ENCODE measurements at regions not wholly inside any gene's neighbourhood (a gene's known extent, or its start where the extent isn't known, plus 50 kb on each side); places are given as distances from the start of the nearest gene placed in this dataset.
"Not testable (repeated sequence)": the region's sequence is repeated elsewhere in the genome, so short reads cannot be mapped to it uniquely, and the experiment has no call there.

GRCh38 chr16:76857402-76857801 lies 333.6 kb upstream of the MON1B start:
- no CpG with 5 or more reads among the region's 1 CpG for WGBS (ENCODE audit: insufficient coverage, low lambda C conversion rate)
- no peaks in the 10 kb centered on the region for H3K4me1 ChIP-seq (ENCODE audit: control insufficient read depth, insufficient read depth, low read length)
- no peak overlapping the region for H3K4me3 ChIP-seq (ENCODE audit: low read length)
- H3K27ac ChIP-seq (ENCODE audit: low read length) = no peak overlapping the region
- H3K27me3 ChIP-seq (ENCODE audit: control insufficient read depth, insufficient read depth, low read length) = no peaks in the 10 kb centered on the region
- DNase-seq = no peak
- H3K36me3 ChIP-seq (ENCODE audit: control insufficient read depth, insufficient read depth, low read length) = no peaks in the 10 kb centered on the region
- no peaks in the 10 kb centered on the region for H3K9me3 ChIP-seq (ENCODE audit: control insufficient read depth, low read depth, low read length)

- no peak for DNase-seq
- H3K36me3 ChIP-seq (ENCODE audit: control insufficient read depth, insufficient read depth, low read length) = no peaks in the 10 kb centered on the region
- no peaks in the 10 kb centered on the region for H3K4me1 ChIP-seq (ENCODE audit: control insufficient read depth, insufficient read depth, low read length)
Observed at GRCh38 chr16:76862901-76863300, 328.1 kb upstream of the MON1B start.

GRCh38 chr16:76866994-76867393 lies 324.0 kb upstream of the MON1B start:
- no peaks in the 10 kb centered on the region for H3K9me3 ChIP-seq (ENCODE audit: control insufficient read depth, low read depth, low read length)
- no peak overlapping the region for H3K4me3 ChIP-seq (ENCODE audit: low read length)
- H3K27ac ChIP-seq (ENCODE audit: low read length) = no peak overlapping the region
- no CpG with 5 or more reads among the region's 1 CpG for WGBS (ENCODE audit: insufficient coverage, low lambda C conversion rate)
- H3K36me3 ChIP-seq (ENCODE audit: control insufficient read depth, insufficient read depth, low read length) = no peaks in the 10 kb centered on the region
- no peaks in the 10 kb centered on the region for H3K27me3 ChIP-seq (ENCODE audit: control insufficient read depth, insufficient read depth, low read length)
- no peak for DNase-seq
- H3K4me1 ChIP-seq (ENCODE audit: control insufficient read depth, insufficient read depth, low read length) = no peaks in the 10 kb centered on the region

More at GRCh38 chr16:76862901-76863300, 328.1 kb upstream of the MON1B start:
- Histone ChIP-seq H3K27ac (ENCODE audit: low read length) (no peak overlapping the region), H3K27me3 (ENCODE audit: control insufficient read depth, insufficient read depth, low read length) (no peaks in the 10 kb centered on the region), H3K9me3 (ENCODE audit: control insufficient read depth, low read depth, low read length) (no peaks in the 10 kb centered on the region), H3K4me3 (ENCODE audit: low read length) (no peak overlapping the region)

GRCh38 chr16:76875898-76876297 lies 315.1 kb upstream of the MON1B start:
- 14% methylated on average over 1 of the region's 1 CpG for WGBS (ENCODE audit: insufficient coverage, low lambda C conversion rate)
- H3K27me3 ChIP-seq (ENCODE audit: control insufficient read depth, insufficient read depth, low read length) = no peaks in the 10 kb centered on the region
- H3K4me3 ChIP-seq (ENCODE audit: low read length) = no peak overlapping the region
- no peak overlapping the region for H3K27ac ChIP-seq (ENCODE audit: low read length)
- DNase-seq = no peak
- no peaks in the 10 kb centered on the region for H3K9me3 ChIP-seq (ENCODE audit: control insufficient read depth, low read depth, low read length)
- H3K4me1 ChIP-seq (ENCODE audit: control insufficient read depth, insufficient read depth, low read length) = no peaks in the 10 kb centered on the region
- H3K36me3 ChIP-seq (ENCODE audit: control insufficient read depth, insufficient read depth, low read length) = no peaks in the 10 kb centered on the region

- H3K9me3 ChIP-seq (ENCODE audit: control insufficient read depth, low read depth, low read length) = no peaks in the 10 kb centered on the region
- no peak for DNase-seq
- H3K27ac ChIP-seq (ENCODE audit: low read length) = no peak overlapping the region
- H3K4me1 ChIP-seq (ENCODE audit: control insufficient read depth, insufficient read depth, low read length) = no peaks in the 10 kb centered on the region
- H3K36me3 ChIP-seq (ENCODE audit: control insufficient read depth, insufficient read depth, low read length) = no peaks in the 10 kb centered on the region
- H3K4me3 ChIP-seq (ENCODE audit: low read length) = no peak overlapping the region
- 76% methylated on average over 3 of the region's 4 CpGs for WGBS (ENCODE audit: insufficient coverage, low lambda C conversion rate)
- H3K27me3 ChIP-seq (ENCODE audit: control insufficient read depth, insufficient read depth, low read length) = no peaks in the 10 kb centered on the region
Observed at GRCh38 chr16:76879420-76879819, 311.6 kb upstream of the MON1B start.

- 80% methylated on average over 5 of the region's 5 CpGs for WGBS (ENCODE audit: insufficient coverage, low lambda C conversion rate)
- not testable (repeated sequence) for H3K4me1 ChIP-seq (ENCODE audit: control insufficient read depth, insufficient read depth, low read length); H3K27me3 ChIP-seq (ENCODE audit: control insufficient read depth, insufficient read depth, low read length); H3K4me3 ChIP-seq (ENCODE audit: low read length); H3K36me3 ChIP-seq (ENCODE audit: control insufficient read depth, insufficient read depth, low read length); DNase-seq; H3K9me3 ChIP-seq (ENCODE audit: control insufficient read depth, low read depth, low read length); H3K27ac ChIP-seq (ENCODE audit: low read length)
Observed at GRCh38 chr16:76880523-76880922, 310.5 kb upstream of the MON1B start.

- H3K27ac ChIP-seq (ENCODE audit: low read length) = no peak overlapping the region
- DNase-seq = no peak
- no peaks in the 10 kb centered on the region for H3K27me3 ChIP-seq (ENCODE audit: control insufficient read depth, insufficient read depth, low read length)
- no peaks in the 10 kb centered on the region for H3K9me3 ChIP-seq (ENCODE audit: control insufficient read depth, low read depth, low read length)
- WGBS (ENCODE audit: insufficient coverage, low lambda C conversion rate) = 14% methylated on average over 1 of the region's 2 CpGs
- no peaks in the 10 kb centered on the region for H3K36me3 ChIP-seq (ENCODE audit: control insufficient read depth, insufficient read depth, low read length)
- no peaks in the 10 kb centered on the region for H3K4me1 ChIP-seq (ENCODE audit: control insufficient read depth, insufficient read depth, low read length)
- no peak overlapping the region for H3K4me3 ChIP-seq (ENCODE audit: low read length)
Observed at GRCh38 chr16:76882105-76882504, 308.9 kb upstream of the MON1B start.

GRCh38 chr16:76883076-76883475 lies 307.9 kb upstream of the MON1B start:
- 100% methylated on average over 1 of the region's 3 CpGs for WGBS (ENCODE audit: insufficient coverage, low lambda C conversion rate)
- Histone ChIP-seq H3K4me3 (ENCODE audit: low read length) (no peak overlapping the region), H3K36me3 (ENCODE audit: control insufficient read depth, insufficient read depth, low read length) (no peaks in the 10 kb centered on the region), H3K27ac (ENCODE audit: low read length) (no peak overlapping the region), H3K27me3 (ENCODE audit: control insufficient read depth, insufficient read depth, low read length) (no peaks in the 10 kb centered on the region), H3K9me3 (ENCODE audit: control insufficient read depth, low read depth, low read length) (no peaks in the 10 kb centered on the region), H3K4me1 (ENCODE audit: control insufficient read depth, insufficient read depth, low read length) (no peaks in the 10 kb centered on the region)
- DNase-seq = no peak

- Histone ChIP-seq H3K36me3 (ENCODE audit: control insufficient read depth, insufficient read depth, low read length) (no peaks in the 10 kb centered on the region), H3K27me3 (ENCODE audit: control insufficient read depth, insufficient read depth, low read length) (no peaks in the 10 kb centered on the region), H3K4me1 (ENCODE audit: control insufficient read depth, insufficient read depth, low read length) (no peaks in the 10 kb centered on the region), H3K27ac (ENCODE audit: low read length) (no peak overlapping the region), H3K9me3 (ENCODE audit: control insufficient read depth, low read depth, low read length) (no peaks in the 10 kb centered on the region), H3K4me3 (ENCODE audit: low read length) (no peak overlapping the region)
- 69% methylated on average over 5 of the region's 5 CpGs for WGBS (ENCODE audit: insufficient coverage, low lambda C conversion rate)
- no peak for DNase-seq
Observed at GRCh38 chr16:76885776-76886537, 305.0 kb upstream of the MON1B start.

- DNase-seq = no peak
- Histone ChIP-seq H3K4me3 (ENCODE audit: low read length) (no peak overlapping the region), H3K27me3 (ENCODE audit: control insufficient read depth, insufficient read depth, low read length) (no peaks in the 10 kb centered on the region), H3K36me3 (ENCODE audit: control insufficient read depth, insufficient read depth, low read length) (no peaks in the 10 kb centered on the region), H3K9me3 (ENCODE audit: control insufficient read depth, low read depth, low read length) (no peaks in the 10 kb centered on the region), H3K27ac (ENCODE audit: low read length) (no peak overlapping the region), H3K4me1 (ENCODE audit: control insufficient read depth, insufficient read depth, low read length) (no peaks in the 10 kb centered on the region)
- WGBS (ENCODE audit: insufficient coverage, low lambda C conversion rate) = 78% methylated on average over 1 of the region's 1 CpG
Observed at GRCh38 chr16:76897816-76898215, 293.2 kb upstream of the MON1B start.

- no peaks in the 10 kb centered on the region for H3K36me3 ChIP-seq (ENCODE audit: control insufficient read depth, insufficient read depth, low read length)
- no peak overlapping the region for H3K4me3 ChIP-seq (ENCODE audit: low read length)
- H3K27me3 ChIP-seq (ENCODE audit: control insufficient read depth, insufficient read depth, low read length) = no peaks in the 10 kb centered on the region
- H3K27ac ChIP-seq (ENCODE audit: low read length) = no peak overlapping the region
- no peak for DNase-seq
- H3K9me3 ChIP-seq (ENCODE audit: control insufficient read depth, low read depth, low read length) = no peaks in the 10 kb centered on the region
- H3K4me1 ChIP-seq (ENCODE audit: control insufficient read depth, insufficient read depth, low read length) = no peaks in the 10 kb centered on the region
Observed at GRCh38 chr16:76899767-76900166, 291.2 kb upstream of the MON1B start.

All from large intestine (tissue), 3 donors.